ENCODE measurements at regions not wholly inside any gene's neighbourhood (a gene's known extent, or its start where the extent isn't known, plus 50 kb on each side); places are given as distances from the start of the nearest gene placed in this dataset.

DNA sequence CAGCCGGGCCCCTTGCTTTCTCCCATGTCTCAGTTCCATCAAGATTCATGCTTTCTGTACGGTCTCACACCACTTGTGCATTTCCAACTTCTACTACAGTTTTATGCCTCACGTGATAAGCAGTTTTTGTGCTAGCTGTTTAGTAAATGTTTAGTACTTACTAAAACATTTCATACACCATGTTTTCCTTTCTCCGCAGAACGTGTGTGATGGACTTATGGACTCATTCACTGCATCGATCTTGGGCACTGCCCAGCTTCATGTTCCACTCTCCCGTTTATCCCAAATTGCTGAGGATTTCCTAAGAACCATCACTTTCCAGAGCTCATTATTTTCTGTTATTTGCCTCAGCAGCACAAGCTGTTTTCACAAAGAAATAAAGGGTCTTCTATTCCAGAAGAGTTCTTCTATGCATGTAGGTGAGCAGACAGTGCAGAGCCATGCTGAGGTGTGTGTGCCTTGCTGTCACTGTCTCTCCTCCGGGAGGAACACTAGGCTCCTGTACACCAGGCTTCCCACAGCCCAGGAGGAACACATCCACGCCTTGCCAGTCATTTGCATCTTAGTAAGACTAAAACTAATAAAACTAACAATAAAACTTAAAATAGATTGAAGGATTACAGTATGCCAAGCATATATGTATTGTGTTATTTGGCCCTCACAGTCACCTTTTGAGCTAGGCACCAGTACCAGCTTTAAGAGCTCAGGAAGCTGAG, 90.3 kb upstream of the EEA1 start:
- H3K4me3 ChIP-seq (ENCODE audit: low read depth, low read length): no peak overlapping the region
- ChIA-PET POLR2A (no interaction called here), CTCF (interaction anchor here (0.7 to 2.1 kb wide), 3 partner anchors 218 to 378 kb away, joined by 3 to 8 read pairs (median 4); no protein-coding TSS in a partner anchor)
- TF ChIP-seq, protein P1, sequence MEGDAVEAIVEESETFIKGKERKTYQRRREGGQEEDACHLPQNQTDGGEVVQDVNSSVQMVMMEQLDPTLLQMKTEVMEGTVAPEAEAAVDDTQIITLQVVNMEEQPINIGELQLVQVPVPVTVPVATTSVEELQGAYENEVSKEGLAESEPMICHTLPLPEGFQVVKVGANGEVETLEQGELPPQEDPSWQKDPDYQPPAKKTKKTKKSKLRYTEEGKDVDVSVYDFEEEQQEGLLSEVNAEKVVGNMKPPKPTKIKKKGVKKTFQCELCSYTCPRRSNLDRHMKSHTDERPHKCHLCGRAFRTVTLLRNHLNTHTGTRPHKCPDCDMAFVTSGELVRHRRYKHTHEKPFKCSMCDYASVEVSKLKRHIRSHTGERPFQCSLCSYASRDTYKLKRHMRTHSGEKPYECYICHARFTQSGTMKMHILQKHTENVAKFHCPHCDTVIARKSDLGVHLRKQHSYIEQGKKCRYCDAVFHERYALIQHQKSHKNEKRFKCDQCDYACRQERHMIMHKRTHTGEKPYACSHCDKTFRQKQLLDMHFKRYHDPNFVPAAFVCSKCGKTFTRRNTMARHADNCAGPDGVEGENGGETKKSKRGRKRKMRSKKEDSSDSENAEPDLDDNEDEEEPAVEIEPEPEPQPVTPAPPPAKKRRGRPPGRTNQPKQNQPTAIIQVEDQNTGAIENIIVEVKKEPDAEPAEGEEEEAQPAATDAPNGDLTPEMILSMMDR (IDR thresholded peaks at IDR 0.05; ENCODE audit: insufficient read depth, low read length, missing control alignments): no peak
- no peak for DNase-seq (ENCODE audit: low read depth, low spot score)

DNA sequence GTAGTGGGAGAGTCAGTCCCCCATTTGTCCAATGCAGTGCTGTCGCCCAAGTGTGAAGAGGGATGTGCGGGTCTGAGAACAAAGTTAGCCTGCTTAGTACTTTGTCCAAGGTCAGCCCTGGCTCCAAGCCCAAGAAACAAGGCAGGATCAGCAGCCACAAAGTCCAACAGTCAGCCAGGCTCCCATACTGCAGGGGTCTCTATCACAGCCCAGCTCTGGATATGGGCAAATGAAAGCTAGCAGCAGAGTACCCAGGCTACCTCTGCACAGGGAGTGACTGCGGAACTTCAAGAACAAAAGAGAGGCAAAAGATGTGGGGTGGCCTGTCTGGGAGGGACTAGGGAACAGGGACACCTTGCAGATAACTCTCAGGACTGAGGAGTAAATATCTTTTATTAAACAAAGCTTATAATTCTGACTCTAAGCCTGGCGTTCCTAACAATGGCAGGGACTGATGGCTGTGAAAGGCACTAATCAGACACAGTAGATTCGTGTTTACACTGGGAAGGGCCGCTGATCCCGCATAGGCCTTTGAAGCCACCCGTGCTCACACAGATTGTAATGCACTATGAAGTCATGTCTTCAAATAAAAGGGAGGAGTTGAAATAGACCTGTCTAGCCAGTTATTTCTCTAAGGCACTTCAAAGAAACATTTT, 91.0 kb upstream of the EEA1 start:
- ChIA-PET CTCF (interaction anchor here (0.7 to 2.1 kb wide), 4 partner anchors 217 to 377 kb away, joined by 3 to 8 read pairs (median 4); no protein-coding TSS in a partner anchor), POLR2A (no interaction called here)
- no peak overlapping the region for H3K4me3 ChIP-seq (ENCODE audit: low read depth, low read length)
- TF ChIP-seq, protein P1 (IDR thresholded peaks at IDR 0.05; ENCODE audit: insufficient read depth, low read length, missing control alignments): no peak
- DNase-seq (ENCODE audit: low read depth, low spot score): no peak

DNA sequence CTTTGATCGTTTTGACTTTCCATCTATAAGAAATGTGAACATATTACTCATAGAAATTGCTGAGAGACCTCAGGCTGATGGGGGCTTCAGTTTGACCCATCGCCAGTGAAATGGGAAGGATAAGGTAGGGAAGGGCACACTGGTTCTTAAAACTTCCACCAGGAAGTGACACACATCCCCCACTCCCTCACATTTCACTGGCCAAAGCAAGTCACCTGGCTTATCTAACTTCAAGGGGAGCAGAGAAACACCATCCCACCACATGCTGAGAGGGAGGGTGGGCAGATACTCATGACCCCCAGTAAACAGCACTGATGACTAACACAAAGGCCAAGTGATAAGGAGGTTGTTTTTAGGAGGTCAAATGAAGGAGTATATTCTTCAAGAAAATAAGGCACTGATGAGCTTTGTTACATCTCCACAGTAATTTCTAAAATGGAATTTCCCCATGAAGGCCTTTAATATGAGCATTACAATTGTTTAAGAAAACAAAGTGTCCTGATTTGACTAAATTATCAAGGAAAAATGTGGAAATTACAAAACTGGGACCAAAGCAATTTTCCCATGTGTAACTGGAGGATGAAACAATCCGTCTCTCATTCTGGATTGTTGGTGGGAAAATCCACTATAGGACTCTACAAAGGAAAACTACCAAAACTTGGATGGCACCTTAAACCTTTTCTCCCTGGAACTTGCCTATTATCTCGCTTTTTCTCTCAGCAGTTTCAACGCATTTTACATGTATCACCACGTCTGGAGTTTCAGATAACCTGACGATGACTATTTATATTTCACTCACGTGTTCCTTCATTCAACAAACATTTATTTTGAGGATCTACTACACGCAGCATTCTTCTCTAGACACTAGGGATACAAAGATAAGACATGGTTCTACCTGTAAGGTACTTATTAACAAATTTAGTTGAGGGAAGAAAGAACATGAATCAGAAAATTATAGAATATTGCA, 91.8 kb upstream of the EEA1 start:
- DNase-seq (ENCODE audit: low read depth, low spot score): no peak

DNA sequence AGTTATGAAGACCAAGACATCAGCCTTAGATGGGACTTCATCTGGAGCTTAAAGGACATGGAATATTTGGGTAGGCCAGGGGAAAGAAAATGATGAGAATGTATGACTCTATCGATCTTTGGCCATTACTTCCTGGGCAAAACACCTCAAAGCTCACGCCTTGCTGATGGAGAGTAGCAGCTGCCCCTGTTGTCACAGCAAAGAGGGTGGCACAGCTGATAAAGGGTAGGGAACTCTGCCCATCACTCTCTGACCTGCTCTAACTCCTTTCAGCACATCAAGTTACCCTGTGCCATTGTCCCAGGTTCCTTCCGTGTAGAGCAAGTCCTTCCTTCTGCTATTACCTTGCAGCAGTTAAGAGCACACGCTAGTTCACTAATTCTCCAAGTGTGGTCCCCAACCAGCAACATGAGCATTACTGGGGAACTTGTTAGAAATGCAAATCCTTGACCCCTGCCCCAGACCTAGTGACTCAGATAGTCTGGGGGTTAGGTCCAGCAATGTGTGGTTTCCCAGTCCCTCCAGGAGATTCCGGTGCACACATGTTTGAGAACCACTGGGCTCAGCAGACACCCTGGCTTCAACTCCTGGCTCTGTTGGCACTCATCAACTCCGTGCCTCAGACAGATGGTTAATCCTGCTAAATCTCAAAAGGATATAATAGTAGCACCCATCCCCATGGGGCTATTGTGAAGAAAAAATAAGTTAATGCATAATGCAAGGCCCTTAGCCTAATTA, 93.7 kb upstream of the EEA1 start:
- no peak for DNase-seq (ENCODE audit: low read depth, low spot score)
- ChIA-PET POLR2A (no interaction called here), CTCF (interaction anchor here (1.1 to 1.6 kb wide), 2 partner anchors 358 to 374 kb away, joined by 3 read pairs; no protein-coding TSS in a partner anchor)
- H3K4me3 ChIP-seq (ENCODE audit: low read depth, low read length): no peak overlapping the region
- TF ChIP-seq, protein P1 (IDR thresholded peaks at IDR 0.05; ENCODE audit: insufficient read depth, low read length, missing control alignments): no peak

More for the DNA sequence above, 91.8 kb upstream of the EEA1 start:
- ChIA-PET CTCF (interaction anchor here (1.0 to 2.1 kb wide), 4 partner anchors 76 to 376 kb away, joined by 3 to 8 read pairs (median 4); no protein-coding TSS in a partner anchor), POLR2A (no interaction called here)
- H3K4me3 ChIP-seq (ENCODE audit: low read depth, low read length): no peak overlapping the region
- TF ChIP-seq, protein P1 (IDR thresholded peaks at IDR 0.05; ENCODE audit: insufficient read depth, low read length, missing control alignments): no peak

DNA sequence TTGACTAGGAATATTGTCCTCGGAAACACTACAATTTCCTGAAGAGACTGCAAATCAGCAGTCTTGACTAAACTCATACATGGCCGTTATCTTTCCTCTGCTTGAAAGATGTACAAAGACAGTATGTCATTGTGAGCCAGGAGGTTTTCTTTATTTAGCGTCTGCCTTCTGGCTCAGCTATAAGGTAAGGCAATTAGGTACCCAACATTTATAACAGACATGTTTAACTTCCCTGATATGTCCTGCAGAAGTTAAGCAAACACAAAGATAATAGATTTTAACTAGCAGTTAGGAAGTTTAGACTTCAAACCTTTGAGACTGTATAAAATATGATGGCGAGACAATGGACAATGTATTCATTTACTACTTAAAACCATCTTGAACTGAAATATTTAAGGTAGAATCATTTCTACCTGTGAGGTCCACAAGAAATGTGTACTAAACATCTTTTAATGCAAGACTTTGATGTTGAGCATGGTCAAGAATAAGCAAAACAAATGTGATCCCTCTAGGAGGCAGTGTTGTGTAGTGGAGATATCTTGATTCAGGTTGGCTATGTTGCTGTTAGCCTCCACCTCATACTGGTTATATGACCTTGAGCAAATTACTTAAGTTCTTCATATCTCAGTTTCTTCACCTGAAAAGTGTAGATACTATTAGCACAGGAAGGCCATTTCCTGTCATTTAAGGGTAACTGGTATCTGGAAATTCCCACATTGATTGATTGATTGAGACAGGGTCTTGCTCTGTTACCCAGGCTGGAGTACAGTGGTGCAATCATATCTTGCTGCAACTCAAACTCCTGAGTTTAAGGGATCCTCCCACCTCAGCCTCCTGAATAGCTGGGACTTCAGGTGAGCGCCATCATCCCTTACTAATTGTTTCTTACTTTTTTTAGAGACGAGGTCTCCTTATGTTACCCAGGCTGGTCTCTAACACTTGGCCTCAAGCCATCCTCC, 96.3 kb upstream of the EEA1 start:
- POLR2A ChIA-PET: no interaction called here
- TF ChIP-seq, protein P1 (IDR thresholded peaks at IDR 0.05; ENCODE audit: insufficient read depth, low read length, missing control alignments): peak; percentile 58
- H3K4me3 ChIP-seq (ENCODE audit: low read depth, low read length): no peak overlapping the region
- DNase-seq (ENCODE audit: low read depth, low spot score): peak; percentile 21
- CTCF ChIA-PET: interaction anchor here (1.0 to 2.7 kb wide), 12 partner anchors 8 to 395 kb away, joined by 3 to 14 read pairs (median 4); no protein-coding TSS in a partner anchor

All from AG04449 (cell line).